HK-2 (cell line): ENCODE measurements at regions not wholly inside any gene's neighbourhood (a gene's known extent, or its start where the extent isn't known, plus 50 kb on each side); places are given as distances from the start of the nearest gene placed in this dataset.

Experiments used
- DNase-seq: peaks from one replicate; pipeline ENCODE4 v3.0.0-alpha.2; 2018; ENCODE audit not compliant: unreplicated experiment

DNA sequence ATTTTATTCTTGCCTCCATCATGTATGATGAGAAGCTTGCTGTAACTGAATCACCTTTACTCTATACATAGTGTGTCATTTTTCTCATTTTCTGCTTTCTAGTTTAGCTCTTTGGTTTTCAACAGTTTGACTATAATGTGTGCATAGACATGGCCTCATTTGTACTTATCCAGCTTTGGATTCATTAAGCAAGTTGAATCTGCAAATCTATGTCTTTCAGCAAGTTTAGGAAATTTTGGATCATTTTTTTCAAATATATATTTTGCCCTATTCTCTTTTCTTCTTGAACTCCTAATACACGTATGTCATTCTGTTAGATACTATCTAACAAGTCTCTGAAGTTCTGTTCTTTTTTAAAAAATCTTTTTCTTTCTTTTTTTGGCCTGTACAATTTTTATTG is 57.8 kb downstream of the PRLHR start:
- no peak for DNase-seq

DNA sequence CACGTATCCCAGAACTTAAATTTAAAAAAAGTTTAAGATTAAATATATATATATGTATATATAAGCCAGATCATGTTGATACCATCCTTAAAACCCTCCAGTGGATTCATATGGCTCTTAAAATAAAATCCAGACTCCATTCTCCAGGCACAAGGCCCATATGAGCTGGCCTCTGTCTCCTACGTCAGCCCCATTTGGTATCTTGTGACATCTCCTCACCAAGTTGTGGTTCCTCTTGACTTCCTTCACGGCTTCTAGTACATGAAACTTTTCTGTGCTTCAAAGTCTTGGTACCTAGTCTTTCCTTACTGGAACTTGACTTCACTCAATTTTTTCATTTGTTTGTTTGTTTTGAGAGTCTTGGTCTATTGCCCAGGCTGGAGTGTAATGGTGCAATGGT is 61.3 kb downstream of the PRLHR start:
- no peak for DNase-seq

DNA sequence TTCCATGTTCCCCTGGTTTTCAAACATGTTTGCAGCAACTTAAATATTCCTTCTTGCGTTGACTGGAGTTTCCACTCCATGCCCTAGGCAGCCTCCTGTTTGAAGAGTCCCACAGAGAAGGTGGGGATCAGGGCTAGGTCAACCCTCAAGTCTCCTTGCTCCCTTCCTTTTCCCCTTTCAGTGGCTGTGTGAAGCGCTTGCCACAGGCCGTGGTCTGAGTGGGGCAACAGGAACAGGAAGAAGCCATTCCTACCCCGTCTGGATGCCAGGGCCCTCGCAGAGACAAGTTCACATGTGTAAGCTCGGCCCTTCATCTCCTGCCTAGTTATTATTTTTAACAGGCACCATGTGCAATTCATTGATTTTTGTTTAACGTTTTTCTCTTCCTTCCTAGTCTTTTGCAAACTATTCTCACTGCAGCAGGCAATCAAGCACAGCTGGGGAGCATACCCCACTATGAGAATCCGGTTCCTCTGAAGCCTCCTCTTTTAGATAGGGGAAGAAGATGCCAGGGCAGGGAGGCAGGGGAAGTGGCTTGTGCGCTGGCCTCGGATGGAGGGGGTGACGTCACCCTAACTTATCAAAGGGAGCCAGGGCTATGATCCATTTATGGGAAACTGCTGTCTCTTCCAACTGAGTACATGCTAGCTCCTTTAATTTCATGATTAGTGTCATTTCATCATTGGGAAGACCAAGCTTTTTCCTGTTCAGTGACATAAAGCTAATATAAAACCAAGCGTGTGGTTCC is 64.2 kb downstream of the PRLHR start:
- no peak for DNase-seq

DNA sequence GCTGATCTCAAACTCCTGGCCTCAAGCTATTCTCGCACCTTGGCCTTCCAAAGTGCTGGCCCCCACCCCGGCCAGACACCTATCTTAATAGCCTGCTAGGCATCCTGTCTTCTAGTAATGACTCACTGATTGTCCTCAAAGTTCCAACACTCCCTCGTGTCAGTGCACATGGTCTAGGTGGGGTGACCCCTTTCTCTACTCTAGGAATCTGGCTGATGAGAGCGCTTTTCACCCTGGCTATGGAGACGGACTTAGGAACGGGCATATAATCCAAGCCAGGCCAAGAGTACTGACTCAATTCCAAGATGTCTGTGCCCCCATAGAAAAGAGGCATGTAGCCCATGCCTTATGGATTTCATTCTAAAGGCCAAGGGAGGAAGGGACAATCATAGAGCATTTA is 67.0 kb downstream of the PRLHR start:
- DNase-seq, result no peak

DNA sequence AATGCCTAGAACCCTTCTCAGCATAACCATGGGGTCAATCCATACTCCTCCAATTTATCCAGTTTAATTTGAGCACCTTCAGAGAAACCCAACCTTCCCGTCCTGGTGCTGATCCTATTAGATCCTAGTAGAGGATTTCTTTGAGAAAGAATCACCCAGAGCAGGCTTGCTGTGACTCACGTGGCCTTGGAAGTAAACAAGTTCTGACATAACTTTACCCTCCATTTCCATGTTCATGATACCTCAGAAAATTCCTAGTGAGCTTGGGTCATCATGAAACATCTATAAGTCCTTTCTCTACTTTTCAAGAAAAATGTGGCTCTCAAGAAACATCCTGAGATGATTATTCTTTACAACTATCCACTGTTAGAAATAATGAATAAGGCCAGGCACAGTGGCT is 71.7 kb downstream of the PRLHR start:
- no peak for DNase-seq

DNA sequence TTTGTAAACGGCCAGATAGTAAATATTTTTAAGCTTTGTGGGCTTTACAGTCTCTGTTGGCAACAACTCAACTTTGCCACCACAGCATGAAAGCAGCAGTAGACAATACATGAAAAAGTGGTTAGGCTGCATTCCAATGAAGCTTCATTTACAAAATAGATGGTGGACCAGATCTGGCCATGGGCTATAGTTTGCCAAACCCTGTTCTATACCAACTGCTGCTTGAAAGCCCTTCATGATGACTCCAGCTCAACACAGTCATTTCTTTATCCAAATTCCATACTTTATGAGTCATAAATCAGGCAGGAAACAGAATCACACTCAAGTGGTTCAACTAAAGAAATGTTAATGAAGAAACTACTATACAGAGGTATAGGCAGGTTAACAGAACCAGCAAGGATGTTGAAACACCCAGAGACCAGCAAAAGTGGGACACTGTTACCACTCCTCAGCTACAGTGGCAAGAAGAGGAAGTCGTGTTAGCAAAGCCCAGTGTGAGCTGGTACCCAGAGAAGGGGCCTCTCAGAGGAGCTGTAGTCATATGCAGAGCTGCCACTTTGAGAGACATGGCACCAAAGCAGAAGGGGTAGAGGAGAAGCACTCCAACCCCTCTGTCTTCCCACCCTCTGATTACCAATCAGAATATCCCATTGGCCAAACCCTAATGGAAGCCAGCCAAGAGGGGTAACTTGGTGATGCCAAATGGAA is 72.5 kb downstream of the PRLHR start:
- no peak for DNase-seq

DNA sequence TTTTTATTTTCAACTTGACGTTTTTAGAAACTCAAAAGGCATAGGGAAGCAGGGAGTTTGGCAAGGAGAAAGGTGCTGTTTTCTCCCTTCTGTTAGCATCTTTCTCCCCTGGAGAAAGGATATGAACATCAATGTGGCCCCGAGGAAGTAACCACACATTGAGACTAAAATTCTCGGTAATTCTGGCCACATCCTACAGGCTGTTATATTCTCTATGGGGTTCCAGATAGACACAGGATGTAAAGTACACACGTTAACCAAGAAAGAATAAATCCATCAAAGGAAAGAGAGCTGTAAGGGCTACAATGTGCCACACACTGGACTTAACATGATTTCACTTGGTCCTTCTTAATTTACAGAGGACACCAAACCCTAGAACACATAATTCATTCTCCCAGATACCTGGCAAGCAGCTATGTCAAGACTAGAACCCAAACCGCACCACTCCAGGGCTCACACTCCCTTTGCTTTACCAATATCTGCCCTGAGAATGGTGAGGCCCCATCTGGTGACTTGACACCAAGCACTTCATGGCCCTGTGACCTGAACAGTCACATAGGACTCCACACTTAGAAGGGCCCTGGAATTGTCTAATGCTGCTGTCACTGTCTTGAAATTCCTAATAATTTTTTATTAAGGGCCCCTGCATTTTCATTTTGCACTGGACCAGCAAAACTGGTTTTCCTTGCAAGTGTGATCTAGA is 73.9 kb downstream of the PRLHR start:
- DNase-seq, result no peak

DNA sequence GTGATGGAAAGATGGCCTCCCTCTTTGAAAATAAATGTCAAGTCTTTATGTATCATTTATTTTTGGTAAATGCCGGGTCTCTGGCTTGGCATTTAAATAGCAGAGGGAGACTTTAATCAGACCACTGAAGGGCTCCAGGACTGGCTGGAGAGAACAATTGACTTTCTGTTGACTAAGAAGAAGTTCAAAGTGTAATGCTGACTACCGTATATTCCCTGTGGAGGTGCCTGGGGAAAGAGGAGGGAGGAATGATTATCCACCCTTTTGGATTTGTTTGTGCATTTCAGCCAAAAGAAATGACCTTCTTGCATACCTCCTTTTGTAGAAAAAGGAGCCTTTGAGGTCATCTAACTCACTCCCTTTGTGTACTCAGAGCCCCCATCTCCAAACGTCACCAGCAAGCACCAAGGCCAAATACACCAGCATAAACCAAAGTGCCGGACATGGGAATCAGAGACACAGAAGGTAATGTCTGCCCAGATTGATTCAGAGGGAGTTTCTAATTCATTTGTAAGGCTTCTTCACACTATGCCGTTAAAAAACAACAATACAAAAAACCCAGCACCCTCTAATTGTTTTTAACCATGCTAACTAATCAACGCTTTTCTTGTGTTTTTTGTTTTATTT is 75.2 kb downstream of the PRLHR start:
- DNase-seq, result no peak

DNA sequence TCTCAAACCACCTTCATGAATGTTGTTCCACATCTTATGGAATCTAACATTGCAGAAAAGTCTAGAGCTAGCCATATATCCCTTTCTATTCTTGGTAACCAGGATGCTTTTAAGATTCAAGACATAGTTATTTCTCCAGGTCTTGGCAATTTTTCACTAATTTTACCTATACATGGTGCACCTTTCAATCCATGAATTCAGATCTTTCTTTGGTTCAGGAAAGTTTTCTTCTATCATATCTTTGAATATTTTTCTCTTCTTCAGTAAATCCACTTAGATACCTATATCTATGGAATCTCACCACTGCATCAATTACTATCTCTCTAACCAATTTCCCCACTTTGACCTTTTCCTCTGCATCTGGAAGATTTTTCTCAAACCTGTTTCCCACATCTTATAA is 77.4 kb downstream of the PRLHR start:
- no peak for DNase-seq

DNA sequence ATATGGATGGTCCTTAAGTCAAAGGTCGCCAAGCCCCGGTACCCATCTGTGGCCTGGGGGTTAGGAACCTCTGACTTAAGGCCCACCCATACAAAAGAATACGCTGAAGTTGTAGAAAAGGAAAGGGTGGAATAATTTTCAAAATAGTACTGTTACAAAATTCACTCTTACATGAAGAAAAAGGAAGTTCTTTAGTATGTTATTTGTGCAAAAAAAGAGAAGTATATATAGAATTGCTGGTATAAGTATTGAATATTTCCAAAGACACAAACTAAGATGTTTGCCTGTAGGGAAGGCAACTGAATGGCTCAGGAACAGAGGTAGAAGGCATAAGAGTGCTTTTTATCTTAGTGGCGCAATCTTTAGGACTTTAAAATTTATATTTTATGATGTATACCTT is 78.7 kb downstream of the PRLHR start:
- DNase-seq, result no peak

DNA sequence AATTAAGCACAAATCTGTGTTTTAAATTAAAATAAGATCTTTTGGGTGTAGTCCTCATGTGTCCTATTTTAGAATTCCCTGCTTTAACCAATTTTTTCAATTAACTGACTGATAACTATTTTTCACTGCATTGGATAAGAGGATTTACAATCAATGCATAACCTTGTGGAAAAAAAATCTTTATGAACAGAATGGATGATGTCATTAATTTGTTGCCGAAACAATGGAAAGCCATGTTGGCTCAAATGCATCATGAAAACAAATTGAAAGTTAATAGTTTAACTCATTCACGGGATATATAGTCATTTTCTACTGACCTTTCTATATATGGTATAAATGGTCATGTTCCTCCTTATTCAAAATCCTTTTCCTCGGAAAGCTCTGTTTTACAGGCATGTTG is 82.3 kb downstream of the PRLHR start:
- no peak for DNase-seq

DNA sequence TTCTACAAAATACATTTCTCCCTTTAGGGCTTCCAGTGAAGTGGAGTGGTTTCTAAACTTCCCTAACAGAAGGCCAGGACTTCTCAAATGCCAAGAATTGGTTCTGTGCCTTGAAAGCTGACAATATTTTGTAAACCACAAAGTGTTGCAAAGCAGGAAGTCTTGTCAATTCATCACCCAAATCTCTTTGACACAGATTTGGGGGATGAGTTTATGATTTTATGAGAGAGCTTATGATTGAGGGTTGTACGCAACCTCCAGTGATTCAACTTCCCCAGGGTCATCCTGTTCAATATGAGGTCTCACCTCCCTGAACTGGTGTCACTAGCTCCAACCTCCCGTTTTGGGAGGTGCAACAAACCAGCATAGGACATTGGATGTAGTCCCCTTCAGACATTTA is 83.7 kb downstream of the PRLHR start:
- DNase-seq, result no peak

DNA sequence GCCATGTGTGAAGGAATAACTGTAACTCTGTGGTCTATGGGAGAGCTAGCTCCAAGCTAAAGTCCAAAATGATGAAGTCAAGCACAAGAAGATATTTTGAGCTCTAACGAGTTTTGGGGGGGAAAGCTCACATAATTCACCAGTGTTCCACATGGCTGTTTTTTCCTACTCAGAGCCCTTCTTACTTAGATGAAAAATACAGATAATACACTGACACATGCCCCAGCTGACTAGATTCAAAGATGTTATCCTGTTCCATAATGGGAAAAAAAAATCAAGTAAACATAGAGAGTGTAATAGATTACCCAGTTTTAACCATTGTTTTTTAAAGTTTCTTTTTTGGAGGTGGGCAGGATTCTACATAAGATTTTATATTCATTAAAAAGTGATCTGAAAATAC is 86.6 kb downstream of the PRLHR start:
- DNase-seq, result no peak

DNA sequence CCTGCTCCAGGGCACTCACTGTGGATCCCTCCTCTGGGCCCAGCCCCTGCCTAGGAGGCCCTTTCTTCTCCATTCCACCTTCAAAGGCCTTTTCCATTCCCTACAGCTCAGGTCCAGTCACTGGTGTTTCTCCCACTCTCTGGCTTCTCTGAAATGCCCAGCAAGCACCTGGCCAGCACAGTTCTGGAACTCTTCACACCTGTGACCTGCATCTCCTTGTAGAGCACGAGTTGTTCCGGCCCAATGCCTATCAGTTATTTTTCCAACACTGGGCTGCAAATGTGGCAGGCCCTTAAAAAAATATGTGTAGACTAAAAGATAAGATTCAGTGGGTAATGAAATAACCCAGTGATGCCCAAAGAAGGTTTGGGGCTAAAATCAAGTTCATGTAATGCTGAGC is 87.1 kb downstream of the PRLHR start:
- DNase-seq, result no peak

DNA sequence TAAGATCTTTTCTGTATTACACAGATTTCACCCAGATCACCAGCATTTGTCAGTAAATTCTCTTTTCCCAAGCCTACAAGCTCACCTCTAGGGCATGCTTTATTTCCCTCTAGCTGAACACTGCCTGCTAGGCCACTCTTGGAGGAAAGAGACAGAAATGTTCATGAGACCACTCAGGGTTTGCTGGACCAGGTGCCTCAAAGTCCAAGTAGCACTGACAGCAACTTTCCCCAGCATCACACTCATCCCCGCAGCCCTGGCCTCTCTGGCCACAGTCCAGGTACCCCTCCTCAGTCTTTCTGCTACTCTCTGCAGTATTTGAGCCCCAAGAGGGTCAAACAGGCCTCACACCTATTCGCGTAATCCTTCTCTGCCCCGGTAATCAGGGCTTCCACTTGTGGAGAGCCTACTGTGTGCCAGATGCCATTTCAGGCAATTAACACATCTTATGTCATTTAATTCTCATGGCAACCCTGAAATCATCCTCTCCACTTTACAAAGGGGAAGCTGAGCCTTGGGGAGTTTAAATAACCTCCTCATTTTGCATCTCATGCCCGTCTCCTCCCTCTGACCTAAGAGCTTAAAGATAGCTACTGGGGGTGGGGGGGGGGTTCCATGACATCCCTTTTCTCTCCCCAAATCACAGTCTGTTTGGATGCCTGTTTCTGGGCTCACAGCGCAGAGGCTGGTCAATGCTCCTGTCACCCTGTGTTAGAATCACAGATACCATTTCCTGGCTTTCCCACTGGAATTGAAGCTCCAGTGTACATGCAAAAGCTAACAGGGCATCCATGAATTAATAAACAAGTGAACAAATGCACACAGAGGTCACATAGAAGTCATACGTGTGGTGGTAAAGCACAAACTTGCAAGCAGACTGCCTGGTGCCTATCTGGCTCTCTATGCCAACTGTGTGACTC is 88.5 kb downstream of the PRLHR start:
- no peak for DNase-seq

DNA sequence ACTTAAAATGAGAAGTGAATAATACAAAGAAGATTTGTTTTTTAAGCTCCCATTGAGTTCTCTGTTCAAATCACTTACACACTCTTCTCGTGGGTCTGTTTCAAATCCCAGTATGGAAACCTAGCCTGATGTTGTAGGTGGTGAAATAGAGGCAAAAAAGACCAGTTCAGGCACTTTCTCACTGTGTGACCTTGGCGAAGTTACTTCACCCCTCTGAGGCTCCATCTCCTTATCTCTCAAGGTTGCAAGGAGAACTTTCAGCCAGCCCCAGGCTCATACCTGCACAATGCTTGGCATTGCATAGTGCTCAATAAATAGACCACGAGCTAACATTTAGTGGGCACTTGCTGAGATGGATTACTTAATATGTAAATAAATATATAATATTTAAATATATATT is 90.1 kb downstream of the PRLHR start:
- DNase-seq, result no peak

DNA sequence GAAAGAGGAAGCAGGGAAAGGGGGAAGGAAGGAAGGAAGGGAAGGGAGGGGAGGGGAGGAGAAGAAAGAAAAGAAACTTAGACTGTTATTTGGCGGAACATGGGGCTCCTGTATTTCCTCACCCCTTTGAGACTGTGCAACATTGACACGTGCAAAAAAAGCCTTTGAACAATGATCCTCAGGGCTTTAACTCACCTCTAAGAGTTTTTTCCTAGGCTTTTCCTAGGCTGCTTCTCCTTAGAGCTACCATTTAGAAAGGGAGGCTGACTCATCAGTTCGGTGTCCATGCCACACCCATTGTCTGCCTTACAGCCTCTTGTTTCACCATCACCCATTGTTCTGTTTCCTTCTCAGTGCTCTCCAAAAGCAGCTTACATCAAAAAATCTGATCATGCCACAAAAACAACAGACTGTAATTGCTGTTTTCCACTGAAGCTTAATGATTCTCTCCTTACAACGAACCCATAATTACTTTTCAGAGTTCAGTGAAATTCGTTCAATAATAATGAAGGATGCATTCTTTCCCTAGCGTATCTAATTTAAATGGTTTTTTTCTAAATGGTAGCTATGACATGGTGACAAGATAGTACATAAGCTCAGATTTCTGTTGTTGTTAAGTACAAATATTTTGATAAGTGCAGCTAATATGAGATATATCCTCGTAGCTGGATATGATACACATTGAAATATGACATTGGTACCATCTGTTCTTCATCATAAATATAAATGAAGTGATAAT is 90.8 kb downstream of the PRLHR start:
- no peak for DNase-seq

DNA sequence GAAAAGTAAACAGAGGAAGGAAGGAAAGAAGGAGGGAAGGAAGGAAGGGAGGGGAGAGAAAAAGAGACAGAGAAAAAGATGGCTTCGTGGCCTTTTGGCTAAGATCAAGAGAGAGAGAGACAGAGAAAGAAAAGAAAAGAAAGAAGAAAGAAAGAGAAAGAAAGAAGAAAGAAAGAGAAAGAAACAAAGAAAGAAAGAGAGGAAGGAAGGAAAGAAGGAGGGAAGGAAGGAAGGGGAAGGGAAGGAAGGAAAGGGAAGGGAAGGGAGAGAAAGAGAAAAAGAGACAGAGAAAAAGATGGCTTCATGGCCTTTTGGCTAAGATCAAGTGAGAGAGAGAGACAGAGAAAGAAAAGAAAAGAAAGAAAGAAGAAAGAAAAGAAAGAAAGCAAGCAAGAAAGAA is 91.4 kb downstream of the PRLHR start:
- no peak for DNase-seq

DNA sequence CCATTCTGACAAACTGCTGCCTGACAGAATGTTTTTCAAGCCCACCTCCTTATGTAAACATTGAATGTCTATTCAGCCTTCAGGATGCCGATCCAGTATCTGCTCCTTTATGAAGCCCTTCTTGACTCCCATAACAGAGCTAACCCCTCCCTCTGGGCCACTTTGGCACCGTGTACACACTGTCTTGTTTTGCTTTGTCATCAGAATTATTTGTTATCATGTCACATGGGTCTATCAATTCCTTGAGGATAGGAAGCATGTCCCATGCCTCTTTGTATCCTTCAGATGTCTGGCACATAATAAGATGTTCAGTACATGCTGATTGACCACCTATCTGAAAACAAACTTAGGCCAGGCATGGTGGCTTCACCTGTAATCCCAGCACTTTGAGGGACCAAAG is 92.3 kb downstream of the PRLHR start:
- DNase-seq, result no peak

DNA sequence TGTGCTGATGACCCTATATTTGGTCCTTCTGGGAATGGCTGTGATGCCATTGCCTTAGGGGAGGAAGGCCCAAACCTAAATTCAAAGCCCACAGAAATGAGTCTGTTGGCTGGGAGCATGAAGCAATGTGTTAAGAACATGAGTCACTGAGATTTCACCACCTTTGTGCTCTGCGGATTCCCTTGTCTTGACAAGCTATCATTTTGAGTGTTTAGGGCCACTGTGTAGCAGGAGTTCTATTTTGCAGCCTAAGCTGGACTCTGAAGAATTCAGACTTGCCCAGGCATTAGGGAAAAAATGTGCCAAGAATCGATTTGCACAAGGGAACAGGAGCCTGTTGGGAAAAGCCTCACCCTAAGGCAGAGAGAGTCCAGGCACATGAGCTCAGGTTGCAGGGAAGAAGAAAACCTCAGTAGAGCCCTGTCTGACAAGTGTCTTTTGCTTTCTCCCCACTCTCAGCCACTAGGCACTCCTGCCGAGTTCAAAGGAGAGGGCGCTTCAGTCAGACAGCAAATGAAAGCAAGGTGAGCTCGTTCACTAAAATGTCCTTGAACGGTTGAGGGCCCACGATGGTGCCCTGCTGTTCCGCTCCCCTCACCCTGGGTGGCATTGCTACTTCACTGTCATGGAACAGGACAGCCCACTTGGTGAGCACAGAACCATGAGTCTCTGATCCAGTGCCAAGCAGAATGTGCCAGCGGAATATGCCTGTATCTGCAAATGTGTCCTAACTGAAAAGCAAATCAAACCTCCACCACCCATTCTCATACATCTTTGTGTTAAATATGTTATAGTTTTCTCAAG is 93.6 kb downstream of the PRLHR start:
- no peak for DNase-seq
